ENCODE measurements at regions not wholly inside any gene's neighbourhood (a gene's known extent, or its start where the extent isn't known, plus 50 kb on each side); places are given as distances from the start of the nearest gene placed in this dataset.

- peaks cover 2% of the 10 kb centered on the region for H3K9me3 ChIP-seq
- no peak overlapping the region for H3K27ac ChIP-seq
- DNase-seq (ENCODE audit: low spot score) (no peak), ATAC-seq (ENCODE audit: insufficient number of reproducible peaks, low FRiP score, low read depth) (no peak)
- no peaks in the 10 kb centered on the region for H3K4me1 ChIP-seq (ENCODE audit: control insufficient read depth in 1 of 2, low read depth in 2 of 2)
- no peak for TF ChIP-seq CTCF (IDR thresholded peaks at IDR 0.05)
- H3K4me3 ChIP-seq, result no peak overlapping the region
- no peaks in the 10 kb centered on the region for H3K27me3 ChIP-seq (replicated peaks; ENCODE audit: insufficient read depth)
- no peaks in the 10 kb centered on the region for H3K36me3 ChIP-seq
Observed at GRCh38 chr13:89790696-89791095, 1556.8 kb upstream of the MIR17HG start.

DNA sequence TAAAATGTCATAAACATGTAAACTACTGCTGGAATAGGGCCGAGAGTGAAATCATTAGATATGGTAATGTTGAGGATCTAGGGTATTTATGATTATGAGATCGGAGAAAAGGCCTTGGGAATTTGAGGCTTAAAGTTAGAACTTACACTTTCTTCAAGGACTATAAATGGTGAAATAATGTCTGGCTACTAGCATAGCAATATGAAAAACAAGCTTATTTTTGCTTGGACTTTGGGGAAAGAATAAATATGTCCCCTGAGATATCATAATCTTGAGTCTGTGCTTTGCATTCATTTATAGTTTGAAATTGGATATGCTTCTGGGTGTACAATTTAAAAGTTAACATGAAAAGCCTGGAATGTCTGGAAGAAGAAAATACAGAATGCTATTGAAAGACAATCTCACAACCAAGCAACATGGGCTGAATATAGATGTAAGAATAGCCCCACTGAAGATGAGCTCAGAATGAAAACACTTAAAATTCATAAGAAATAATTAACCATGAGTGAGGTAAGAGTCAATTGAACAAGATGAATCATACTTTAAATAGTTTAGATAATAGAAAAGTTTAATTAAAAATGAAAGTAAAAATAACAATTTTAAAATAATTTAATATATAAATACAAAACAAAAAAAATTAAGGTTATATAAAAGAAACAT lies 1555.4 kb upstream of the MIR17HG start:
- ATAC-seq (ENCODE audit: insufficient number of reproducible peaks, low FRiP score, low read depth), result no peak
- no peaks in the 10 kb centered on the region for H3K27me3 ChIP-seq (replicated peaks; ENCODE audit: insufficient read depth)
- H3K27ac ChIP-seq, result no peak overlapping the region
- no peak overlapping the region for H3K4me3 ChIP-seq
- no peaks in the 10 kb centered on the region for H3K36me3 ChIP-seq
- DNase-seq (ENCODE audit: low spot score), result no peak
- H3K9me3 ChIP-seq, result peaks cover 3% of the 10 kb centered on the region
- H3K4me1 ChIP-seq (ENCODE audit: control insufficient read depth in 1 of 2, low read depth in 2 of 2), result no peaks in the 10 kb centered on the region
- TF ChIP-seq CTCF (IDR thresholded peaks at IDR 0.05), result no peak

- DNase-seq (ENCODE audit: low spot score), result no peak
- Histone ChIP-seq H3K9me3 (peaks cover 3% of the 10 kb centered on the region), H3K4me3 (no peak overlapping the region), H3K27me3 (replicated peaks; ENCODE audit: insufficient read depth) (no peaks in the 10 kb centered on the region), H3K4me1 (ENCODE audit: control insufficient read depth in 1 of 2, low read depth in 2 of 2) (no peaks in the 10 kb centered on the region), H3K27ac (no peak overlapping the region), H3K36me3 (no peaks in the 10 kb centered on the region)
- no peak for ATAC-seq (ENCODE audit: insufficient number of reproducible peaks, low FRiP score, low read depth)
- no peak for TF ChIP-seq CTCF (IDR thresholded peaks at IDR 0.05)
Observed at GRCh38 chr13:89796196-89796595, 1551.3 kb upstream of the MIR17HG start.

- ATAC-seq (ENCODE audit: insufficient number of reproducible peaks, low FRiP score, low read depth), result no peak
- H3K4me3 ChIP-seq, result no peak overlapping the region
- H3K9me3 ChIP-seq, result no peaks in the 10 kb centered on the region
- H3K27me3 ChIP-seq (replicated peaks; ENCODE audit: insufficient read depth), result no peaks in the 10 kb centered on the region
- TF ChIP-seq CTCF (IDR thresholded peaks at IDR 0.05), result no peak
- H3K36me3 ChIP-seq, result no peaks in the 10 kb centered on the region
- H3K4me1 ChIP-seq (ENCODE audit: control insufficient read depth in 1 of 2, low read depth in 2 of 2), result no peaks in the 10 kb centered on the region
- no peak for DNase-seq (ENCODE audit: low spot score)
- H3K27ac ChIP-seq, result no peak overlapping the region
Observed at GRCh38 chr13:89803839-89804238, 1543.6 kb upstream of the MIR17HG start.

DNA sequence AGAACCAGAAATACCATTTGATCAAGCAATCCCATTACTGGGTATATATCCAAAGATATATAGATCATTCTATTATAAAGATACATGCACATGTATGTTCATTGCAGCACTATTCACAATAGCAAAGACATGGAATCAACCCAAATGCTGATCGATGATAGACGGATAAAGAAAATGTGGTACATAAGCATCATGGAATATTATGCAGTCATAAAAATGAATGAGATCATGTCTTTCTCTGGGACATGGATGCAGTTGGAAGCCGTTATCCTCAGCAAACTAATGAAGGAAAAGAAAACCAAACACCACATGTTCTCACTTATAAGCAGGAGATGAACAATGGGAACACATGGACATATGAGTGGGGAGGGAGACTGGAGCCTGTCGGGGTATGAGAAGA lies 1540.9 kb upstream of the MIR17HG start:
- no peaks in the 10 kb centered on the region for H3K9me3 ChIP-seq
- no peak for TF ChIP-seq CTCF (IDR thresholded peaks at IDR 0.05)
- DNase-seq (ENCODE audit: low spot score) (no peak), ATAC-seq (ENCODE audit: insufficient number of reproducible peaks, low FRiP score, low read depth) (no peak)
- H3K36me3 ChIP-seq, result no peaks in the 10 kb centered on the region
- no peaks in the 10 kb centered on the region for H3K27me3 ChIP-seq (replicated peaks; ENCODE audit: insufficient read depth)
- no peaks in the 10 kb centered on the region for H3K4me1 ChIP-seq (ENCODE audit: control insufficient read depth in 1 of 2, low read depth in 2 of 2)
- H3K4me3 ChIP-seq, result no peak overlapping the region
- no peak overlapping the region for H3K27ac ChIP-seq

All from thoracic aorta (tissue), 2 donors.